ENCODE measurements at regions not wholly inside any gene's neighbourhood (a gene's known extent, or its start where the extent isn't known, plus 50 kb on each side); places are given as distances from the start of the nearest gene placed in this dataset.

DNA sequence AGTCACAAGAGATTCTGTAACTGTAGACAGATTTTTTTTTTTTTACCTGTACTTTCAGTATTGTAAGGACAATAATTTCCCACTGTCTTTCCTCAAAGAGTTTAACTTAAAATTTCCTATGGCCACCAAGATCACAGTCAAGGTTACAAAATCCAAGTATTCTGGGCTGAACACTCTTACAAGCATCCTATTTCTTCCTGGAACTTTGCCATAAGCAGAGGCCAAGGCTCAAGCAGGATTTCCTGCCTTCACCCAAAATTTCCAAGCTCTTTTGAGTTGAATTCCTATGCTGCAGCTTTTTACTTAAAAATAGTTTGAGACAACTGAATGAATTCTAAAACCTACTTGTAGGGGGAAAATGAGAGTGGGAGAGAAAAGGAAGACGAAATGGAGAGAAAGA, 299.4 kb downstream of the ZNF516 start:
- H3K27me3 ChIP-seq (ENCODE audit: control insufficient read depth, insufficient read depth, low read length) = no peaks in the 10 kb centered on the region
- H3K9ac ChIP-seq (ENCODE audit: low read length in 3 of 3) = no peak overlapping the region
- FAIRE-seq (no peak), DNase-seq (peak in 1 of 5 donors; percentile 53)
- no peak overlapping the region for H3K4me3 ChIP-seq (ENCODE audit: low read length in 3 of 3)
- no peaks in the 10 kb centered on the region for H3K36me3 ChIP-seq (ENCODE audit: control insufficient read depth in 2 of 3, insufficient read depth in 3 of 3, low read length in 3 of 3)
- peaks cover 0 to 12% (median 7%) of the 10 kb centered on the region in 3 donors for H3K9me3 ChIP-seq (ENCODE audit: control insufficient read depth in 2 of 3, insufficient read depth in 1 of 3, low read length in 3 of 3)
- intact Hi-C loops (cut with DNase I) = no loop called here
- no peak overlapping the region for H3K27ac ChIP-seq (ENCODE audit: low read depth in 2 of 2, low read length in 2 of 2)
- H3K4me1 ChIP-seq (ENCODE audit: control insufficient read depth in 2 of 3, insufficient read depth in 2 of 3, low read depth in 1 of 3, low read length in 3 of 3) = no peaks in the 10 kb centered on the region
- TF ChIP-seq, protein P1, sequence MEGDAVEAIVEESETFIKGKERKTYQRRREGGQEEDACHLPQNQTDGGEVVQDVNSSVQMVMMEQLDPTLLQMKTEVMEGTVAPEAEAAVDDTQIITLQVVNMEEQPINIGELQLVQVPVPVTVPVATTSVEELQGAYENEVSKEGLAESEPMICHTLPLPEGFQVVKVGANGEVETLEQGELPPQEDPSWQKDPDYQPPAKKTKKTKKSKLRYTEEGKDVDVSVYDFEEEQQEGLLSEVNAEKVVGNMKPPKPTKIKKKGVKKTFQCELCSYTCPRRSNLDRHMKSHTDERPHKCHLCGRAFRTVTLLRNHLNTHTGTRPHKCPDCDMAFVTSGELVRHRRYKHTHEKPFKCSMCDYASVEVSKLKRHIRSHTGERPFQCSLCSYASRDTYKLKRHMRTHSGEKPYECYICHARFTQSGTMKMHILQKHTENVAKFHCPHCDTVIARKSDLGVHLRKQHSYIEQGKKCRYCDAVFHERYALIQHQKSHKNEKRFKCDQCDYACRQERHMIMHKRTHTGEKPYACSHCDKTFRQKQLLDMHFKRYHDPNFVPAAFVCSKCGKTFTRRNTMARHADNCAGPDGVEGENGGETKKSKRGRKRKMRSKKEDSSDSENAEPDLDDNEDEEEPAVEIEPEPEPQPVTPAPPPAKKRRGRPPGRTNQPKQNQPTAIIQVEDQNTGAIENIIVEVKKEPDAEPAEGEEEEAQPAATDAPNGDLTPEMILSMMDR (IDR thresholded peaks at IDR 0.05; ENCODE audit: borderline replicate concordance, extremely low read depth, insufficient read depth) = no peak

DNA sequence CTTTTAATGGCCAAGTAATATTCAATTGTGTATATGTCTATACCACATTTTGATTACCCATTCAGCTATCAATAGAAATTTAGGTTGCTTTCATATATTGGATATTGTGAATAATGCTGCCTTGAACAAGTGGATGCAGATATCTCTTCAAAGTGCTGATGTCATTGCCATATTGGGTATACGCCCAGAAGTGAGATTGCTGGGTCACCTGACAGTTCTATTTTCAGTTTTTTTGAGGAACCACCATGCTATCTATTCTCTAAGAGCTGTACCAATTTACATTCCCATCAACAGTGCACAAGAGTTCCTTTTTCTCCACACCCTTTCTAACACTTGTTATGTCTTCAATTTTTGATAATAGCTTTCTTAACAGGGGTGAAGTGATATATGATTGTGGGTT, 306.9 kb downstream of the ZNF516 start:
- DNase-seq (no peak), FAIRE-seq (no peak)
- H3K9me3 ChIP-seq (ENCODE audit: control insufficient read depth in 2 of 3, insufficient read depth in 1 of 3, low read length in 3 of 3) = peaks cover 0 to 4% (median 2%) of the 10 kb centered on the region in 3 donors
- H3K27ac ChIP-seq (ENCODE audit: low read depth in 2 of 2, low read length in 2 of 2) = no peak overlapping the region
- TF ChIP-seq, protein P1 (IDR thresholded peaks at IDR 0.05; ENCODE audit: borderline replicate concordance, extremely low read depth, insufficient read depth) = no peak
- no peaks in the 10 kb centered on the region for H3K27me3 ChIP-seq (ENCODE audit: control insufficient read depth, insufficient read depth, low read length)
- H3K36me3 ChIP-seq (ENCODE audit: control insufficient read depth in 2 of 3, insufficient read depth in 3 of 3, low read length in 3 of 3) = no peaks in the 10 kb centered on the region
- no peak overlapping the region for H3K4me3 ChIP-seq (ENCODE audit: low read length in 3 of 3)
- no peak overlapping the region for H3K9ac ChIP-seq (ENCODE audit: low read length in 3 of 3)
- intact Hi-C loops (cut with DNase I) = no loop called here
- no peaks in the 10 kb centered on the region for H3K4me1 ChIP-seq (ENCODE audit: control insufficient read depth in 2 of 3, insufficient read depth in 2 of 3, low read depth in 1 of 3, low read length in 3 of 3)

DNA sequence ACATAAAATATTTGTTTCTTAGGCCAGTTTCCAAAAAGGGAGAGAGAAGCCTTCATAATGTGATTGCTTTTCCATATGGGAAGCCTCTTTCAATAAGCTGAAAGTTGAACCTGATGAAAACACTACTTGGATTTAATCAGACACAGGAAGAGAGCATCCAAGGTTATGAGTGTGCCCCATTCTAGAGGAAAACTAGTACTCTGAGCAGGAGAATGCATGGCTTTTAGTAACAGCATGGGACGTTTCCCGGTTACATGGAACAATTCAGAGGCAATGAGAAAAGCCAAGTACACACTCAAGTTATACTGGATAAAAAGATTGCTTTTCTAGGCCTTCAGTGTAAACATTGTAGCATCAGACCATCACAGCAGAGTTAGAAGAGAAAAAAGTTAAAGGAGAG, 315.8 kb downstream of the ZNF516 start:
- Histone ChIP-seq H3K4me1 (ENCODE audit: control insufficient read depth in 2 of 3, insufficient read depth in 2 of 3, low read depth in 1 of 3, low read length in 3 of 3) (no peaks in the 10 kb centered on the region), H3K27me3 (ENCODE audit: control insufficient read depth, insufficient read depth, low read length) (no peaks in the 10 kb centered on the region), H3K27ac (ENCODE audit: low read depth in 2 of 2, low read length in 2 of 2) (no peak overlapping the region), H3K9me3 (ENCODE audit: control insufficient read depth in 2 of 3, insufficient read depth in 1 of 3, low read length in 3 of 3) (no peaks in the 10 kb centered on the region), H3K36me3 (ENCODE audit: control insufficient read depth in 2 of 3, insufficient read depth in 3 of 3, low read length in 3 of 3) (no peaks in the 10 kb centered on the region), H3K4me3 (ENCODE audit: low read length in 3 of 3) (no peak overlapping the region), H3K9ac (ENCODE audit: low read length in 3 of 3) (no peak overlapping the region)
- TF ChIP-seq, protein P1 (IDR thresholded peaks at IDR 0.05; ENCODE audit: borderline replicate concordance, extremely low read depth, insufficient read depth) = no peak
- intact Hi-C loops (cut with DNase I) = no loop called here
- DNase-seq (no peak), FAIRE-seq (no peak)

DNA sequence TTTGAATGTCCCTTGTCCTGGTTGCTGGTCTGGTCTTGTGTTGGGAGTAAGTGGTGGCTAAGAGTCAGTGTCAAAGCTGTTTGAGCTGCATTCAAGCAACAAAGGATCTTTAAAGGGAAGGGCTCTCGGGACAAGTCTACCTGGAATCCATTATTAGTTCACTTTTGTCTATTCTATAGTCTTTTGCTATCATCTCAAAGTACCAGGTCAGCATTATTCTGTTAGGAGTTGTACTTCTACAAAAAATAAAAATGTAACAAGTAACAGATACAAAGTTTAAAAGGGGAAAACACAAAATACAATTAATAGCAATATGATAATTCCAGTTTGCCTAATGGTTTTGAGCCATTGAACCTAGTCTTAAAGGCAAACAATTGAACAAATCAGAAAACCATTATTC, 317.9 kb downstream of the ZNF516 start:
- Histone ChIP-seq H3K9me3 (ENCODE audit: control insufficient read depth in 2 of 3, insufficient read depth in 1 of 3, low read length in 3 of 3) (no peaks in the 10 kb centered on the region), H3K27ac (ENCODE audit: low read depth in 2 of 2, low read length in 2 of 2) (no peak overlapping the region), H3K9ac (ENCODE audit: low read length in 3 of 3) (no peak overlapping the region), H3K36me3 (ENCODE audit: control insufficient read depth in 2 of 3, insufficient read depth in 3 of 3, low read length in 3 of 3) (no peaks in the 10 kb centered on the region), H3K4me1 (ENCODE audit: control insufficient read depth in 2 of 3, insufficient read depth in 2 of 3, low read depth in 1 of 3, low read length in 3 of 3) (no peaks in the 10 kb centered on the region), H3K4me3 (ENCODE audit: low read length in 3 of 3) (no peak overlapping the region), H3K27me3 (ENCODE audit: control insufficient read depth, insufficient read depth, low read length) (no peaks in the 10 kb centered on the region)
- intact Hi-C loops (cut with DNase I) = no loop called here
- FAIRE-seq (no peak), DNase-seq (no peak)
- TF ChIP-seq, protein P1 (IDR thresholded peaks at IDR 0.05; ENCODE audit: borderline replicate concordance, extremely low read depth, insufficient read depth) = no peak

All from kidney (tissue), 13 donors.